HG03571 (cell line): ENCODE measurements at regions not wholly inside any gene's neighbourhood (a gene's known extent, or its start where the extent isn't known, plus 50 kb on each side); places are given as distances from the start of the nearest gene placed in this dataset.
A peak's percentile ranks its signal among the peaks of the same experiment; 100 is the strongest.

ENCODE experiments used
- ATAC-seq: cut with Tn5 transposase; IDR thresholded peaks from one replicate; pipeline ENCODE4 v1.9.1; 2021; ENCODE audit not compliant: unreplicated experiment

DNA sequence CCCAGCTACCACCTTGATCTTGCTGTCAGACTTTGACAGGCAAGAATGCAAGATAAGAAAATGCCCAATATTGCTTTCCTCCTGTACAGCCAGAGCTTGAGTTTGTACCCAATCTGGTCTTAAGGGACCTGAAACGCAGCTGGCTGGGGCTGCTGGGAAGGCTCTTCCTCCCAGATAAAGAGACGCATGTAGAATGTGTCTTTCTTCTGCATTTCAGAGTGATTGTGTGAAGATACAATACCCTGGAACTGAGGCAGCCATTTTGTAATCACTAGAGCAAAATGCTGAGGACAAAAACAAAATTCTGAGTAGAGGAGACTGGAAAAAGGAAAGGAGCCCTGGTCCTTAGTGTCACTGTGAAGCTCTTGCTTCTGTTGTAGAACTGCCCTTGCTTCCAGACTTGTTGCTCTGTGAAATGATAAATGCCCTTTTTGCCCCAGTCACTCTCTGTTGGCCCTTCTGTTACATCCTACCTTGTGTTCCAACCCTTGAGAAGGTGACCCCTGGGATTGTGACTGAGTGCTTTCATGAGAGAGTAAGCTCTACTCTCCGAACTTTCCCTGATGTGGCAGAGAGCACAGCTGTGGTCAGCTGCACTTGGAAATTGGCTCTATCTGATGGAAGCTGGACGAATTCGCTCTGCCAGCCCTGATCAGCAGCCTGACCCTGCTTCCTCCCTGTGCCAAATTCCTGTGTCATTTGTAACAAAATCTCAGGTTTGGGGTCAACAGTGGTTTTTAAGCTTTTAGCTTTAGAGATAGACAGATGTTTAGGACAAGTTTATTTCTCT lies 137.4 kb upstream of the RBMS1 start:
- no peak for ATAC-seq

DNA sequence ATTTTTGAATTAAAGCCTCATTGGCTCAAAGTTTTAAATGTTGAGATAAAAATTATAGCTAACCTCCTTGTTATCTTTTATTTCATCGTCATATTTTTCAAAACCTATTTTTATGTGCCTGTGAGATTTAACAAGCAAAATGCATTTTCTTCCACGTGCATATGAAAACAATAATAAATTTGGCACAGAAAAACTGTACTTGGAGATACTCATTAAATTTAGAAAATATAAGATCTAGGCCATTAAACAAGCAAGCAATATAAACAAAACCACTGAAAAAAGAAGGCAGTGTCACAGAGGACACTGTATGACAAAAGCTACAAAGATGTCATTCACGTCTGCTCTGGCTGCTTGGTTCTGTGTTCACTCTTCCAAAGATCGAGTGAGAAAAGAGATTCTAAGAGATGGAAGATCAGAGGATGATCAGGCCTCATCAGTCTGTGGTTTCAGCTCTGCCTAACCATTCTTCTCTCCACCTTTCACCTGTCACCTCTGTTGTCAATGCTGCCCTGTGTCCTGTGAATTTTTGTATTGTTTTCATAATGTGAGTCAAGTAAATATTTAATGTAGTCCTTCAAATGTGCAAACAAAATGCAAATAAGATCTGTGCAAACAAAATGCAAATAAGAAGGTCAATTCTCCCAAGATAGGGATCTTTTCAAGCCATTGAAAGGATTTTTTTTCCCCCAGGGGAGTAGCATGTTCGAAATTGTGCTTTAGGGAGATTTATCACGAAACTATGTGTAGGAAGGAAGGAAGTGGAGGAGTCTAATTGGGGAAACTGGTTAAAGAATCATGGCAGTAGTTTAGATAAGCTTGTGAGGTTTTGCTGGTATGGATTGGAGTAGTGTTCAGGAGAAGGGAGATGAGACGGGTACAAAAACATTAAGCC lies 138.7 kb upstream of the RBMS1 start:
- ATAC-seq, result no peak

DNA sequence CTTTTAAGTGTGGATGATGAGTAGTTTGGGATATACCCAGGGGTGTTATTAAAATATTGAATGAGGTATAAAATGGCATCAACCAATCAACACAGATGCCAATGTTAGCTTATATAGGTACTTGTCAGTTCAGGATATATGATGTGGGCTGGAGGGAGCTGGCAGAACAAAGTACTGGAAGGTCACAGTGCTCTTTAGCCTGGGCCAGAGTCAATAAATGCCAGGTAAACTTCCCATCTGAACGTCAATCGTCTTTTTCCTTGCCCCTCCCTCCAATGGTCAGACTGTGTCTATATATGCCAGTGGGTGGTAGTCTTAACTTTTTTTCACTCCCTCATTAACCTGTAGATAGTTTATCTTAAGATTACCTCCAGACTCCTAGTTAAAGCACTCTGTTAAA lies 140.8 kb upstream of the RBMS1 start:
- no peak for ATAC-seq

DNA sequence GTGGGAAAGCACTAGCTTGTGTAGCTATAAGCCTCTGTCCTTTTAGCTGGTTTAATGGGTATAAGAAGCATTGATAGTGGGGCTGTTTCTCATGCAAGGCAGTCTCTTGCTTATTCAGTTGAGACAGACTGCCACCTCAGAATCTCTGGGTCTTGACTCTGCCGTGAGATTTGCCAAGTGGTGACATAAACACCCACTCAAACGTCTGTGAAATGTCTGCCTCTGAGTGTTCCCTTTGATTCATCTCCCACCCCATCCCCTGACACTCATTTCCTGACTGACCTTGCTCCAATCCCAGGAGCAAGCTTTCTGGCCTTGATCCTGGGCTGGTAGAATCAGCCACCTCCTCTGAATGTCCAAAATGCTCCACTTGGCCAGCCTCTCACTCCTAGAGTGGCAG lies 141.9 kb upstream of the RBMS1 start:
- ATAC-seq, result no peak

DNA sequence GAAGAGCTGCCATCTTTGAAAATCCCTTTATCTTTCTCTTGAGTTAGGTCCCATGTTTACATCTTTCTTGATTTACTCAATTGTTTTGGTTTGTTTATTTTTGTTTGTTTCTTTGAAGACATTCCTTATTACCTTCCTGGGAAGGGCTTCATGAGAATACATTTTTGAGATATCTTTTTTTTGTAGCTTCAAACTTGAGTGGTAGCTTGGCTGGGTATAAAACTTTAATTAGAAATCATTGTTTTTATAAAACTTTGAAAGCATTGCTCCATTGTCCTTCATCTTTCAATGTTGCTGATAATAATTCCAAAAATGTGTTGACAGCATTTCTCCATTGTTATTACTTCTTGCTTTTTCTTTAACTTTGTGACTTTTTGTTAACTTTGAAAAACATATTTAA lies 145.9 kb upstream of the RBMS1 start:
- ATAC-seq, result no peak

DNA sequence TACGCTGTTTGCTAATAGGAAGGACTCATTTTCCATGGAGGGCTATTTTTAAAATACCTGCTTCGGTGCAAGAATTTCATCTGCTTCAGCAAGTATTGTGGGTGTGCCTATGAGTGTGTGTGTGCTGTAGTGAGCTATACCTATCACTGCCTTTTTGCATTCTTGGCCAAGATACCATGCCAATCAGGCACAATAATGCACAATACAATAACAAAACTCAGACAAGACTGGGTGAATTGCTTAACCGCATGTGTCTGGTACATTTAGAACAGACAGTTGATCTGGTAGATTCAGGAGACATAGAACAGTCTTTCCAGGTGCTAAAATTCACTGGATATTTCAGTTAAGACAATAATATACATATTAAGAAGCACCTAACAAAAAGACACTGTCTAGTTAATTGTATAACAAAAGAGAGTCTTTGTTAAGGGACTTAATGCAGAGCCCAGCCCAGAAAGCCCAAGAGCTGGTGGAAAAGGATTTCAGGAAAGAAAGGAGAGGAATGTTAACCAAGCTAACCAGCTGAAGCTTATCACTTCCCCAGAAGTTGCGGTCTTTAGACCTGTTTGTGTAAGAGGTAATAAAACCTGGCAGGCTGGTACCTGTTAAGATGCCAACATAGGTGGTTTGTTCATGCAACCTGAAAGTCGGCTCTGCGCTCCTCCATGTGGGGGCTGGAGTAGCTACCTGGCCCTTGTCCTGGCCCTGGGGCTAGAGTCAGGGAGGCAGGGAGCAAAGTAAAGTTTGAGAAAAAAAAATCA lies 153.3 kb upstream of the RBMS1 start:
- ATAC-seq, result no peak

DNA sequence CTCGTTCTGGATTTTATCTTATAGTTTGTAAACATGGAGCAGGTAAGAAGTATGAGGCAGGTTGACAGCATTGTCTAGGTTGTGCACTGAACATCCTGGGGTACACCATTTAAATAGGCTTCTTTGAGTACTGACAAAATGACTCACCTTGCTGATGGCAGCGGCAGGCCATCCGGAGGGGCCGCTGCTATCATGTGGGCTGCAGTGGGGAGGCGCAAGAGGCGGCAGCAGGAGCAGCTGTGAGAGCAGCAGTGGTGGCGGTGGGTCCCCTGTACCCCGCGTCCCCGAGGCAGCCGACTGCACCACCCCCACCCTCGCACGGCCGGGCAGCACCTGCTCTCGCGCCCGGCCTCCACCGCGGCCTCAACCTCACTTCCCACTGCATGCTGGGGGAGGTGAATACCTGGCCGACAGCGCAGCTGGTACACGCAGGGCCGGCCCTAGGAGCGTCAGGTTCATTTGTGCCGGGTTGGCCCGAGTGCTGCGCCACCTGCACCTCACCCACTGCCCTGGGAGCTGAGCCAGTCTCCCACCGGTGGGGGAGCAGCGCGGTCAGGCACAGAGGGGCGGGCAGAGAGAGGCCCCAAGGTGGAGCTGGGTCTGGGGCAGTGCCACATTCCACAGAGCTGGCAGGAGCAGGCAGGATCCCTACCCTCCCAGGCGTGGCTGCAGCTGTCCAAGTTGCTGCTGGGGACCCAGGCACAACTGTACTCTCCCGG lies 154.5 kb upstream of the RBMS1 start:
- ATAC-seq, result no peak

DNA sequence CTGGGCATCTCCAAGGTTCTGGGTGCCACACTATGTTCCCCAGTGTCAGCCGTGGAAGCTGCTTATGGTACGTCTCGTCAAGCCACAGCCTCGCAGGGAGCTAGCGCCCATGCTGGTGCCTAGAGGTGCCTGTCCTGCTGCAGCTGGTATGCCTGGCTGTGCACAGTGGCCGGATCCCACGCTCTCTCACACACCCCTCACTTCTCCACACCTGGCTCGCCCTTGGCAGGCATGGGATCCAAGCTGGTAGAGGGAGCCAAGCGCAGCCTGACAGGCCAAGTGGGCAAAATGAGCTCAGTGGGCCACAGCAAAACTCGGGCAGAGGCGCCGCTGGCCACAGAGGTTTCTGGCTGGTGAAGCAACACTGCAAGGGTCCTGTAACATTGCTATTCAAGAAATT lies 156.1 kb upstream of the RBMS1 start:
- no peak for ATAC-seq

DNA sequence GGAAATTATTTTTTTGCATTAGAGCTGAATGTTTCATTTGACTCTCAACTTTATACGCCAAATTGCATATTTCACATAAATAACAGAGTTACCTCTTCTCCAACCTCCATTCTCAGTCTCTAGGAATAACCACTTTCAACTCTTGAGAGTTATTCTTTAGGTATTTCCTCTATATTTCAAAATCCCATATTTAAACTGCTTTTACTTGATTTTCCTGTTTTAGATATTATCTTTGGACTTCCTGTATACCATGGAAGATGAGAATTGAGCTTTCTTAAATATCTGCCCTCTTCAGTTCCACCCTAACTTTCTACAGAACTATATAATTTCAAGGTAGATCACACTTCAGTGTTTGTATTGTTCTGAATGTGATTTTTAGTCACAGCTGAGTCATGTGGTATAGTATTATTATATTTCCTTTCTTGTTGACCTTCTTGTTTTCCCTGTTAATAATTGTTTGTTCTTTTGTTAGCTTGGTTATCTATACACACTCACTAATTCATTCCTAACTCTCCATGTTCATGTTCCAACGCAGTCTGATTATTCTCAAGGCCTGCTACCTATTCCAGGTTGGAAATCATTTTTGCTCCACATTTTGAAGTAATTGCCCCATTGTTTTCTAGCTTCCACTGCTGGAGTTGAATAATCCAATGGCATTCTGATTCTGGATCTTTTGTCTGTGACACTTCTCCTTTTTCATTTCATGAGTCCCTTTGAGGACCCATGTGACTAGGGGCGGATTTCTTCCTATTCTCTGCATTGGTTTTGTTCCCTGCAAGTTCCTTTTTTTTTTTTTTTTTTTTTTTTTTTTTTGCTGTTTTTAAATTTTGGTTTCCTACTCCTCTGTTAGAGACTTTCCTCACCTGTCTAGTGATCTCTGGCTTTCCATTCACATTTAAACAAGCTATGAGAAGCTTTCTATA lies 156.8 kb upstream of the RBMS1 start:
- ATAC-seq, result no peak

DNA sequence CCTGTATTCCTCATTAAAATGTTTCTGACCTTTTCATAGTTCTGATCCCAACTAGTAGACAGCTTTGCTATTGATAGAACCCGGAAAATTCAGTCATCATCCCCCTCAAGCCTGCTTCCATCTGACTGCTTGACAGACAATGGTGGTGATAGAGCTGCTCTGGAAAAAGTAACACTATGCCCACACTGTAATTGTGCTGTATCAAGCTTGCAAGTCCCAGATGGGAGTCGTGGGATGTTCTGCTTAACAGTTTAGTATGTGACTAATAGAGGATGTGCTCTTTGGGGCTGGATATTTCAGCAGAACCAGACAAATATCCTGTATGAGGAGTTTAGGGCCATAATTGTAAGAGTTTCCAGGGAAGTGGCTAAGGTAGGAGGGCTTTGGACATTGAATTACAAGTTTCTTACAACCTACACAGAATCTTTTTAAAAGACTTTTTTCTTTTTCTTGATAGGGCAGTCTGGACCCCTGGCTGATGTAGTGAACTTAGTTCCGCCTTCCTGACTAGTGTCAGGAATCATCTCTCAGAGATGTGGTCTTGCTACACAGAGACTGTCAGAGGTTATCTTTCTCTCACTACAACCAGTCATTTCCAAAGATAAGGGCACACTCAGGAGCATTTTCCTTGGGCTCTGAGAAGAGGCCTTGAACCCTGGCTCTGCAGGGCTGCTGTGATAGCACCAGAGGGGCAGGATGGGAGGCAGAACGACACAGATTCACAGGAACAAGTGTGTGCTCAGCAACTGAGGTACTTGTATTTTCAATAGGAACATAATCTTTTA lies 158.0 kb upstream of the RBMS1 start:
- ATAC-seq, result no peak

DNA sequence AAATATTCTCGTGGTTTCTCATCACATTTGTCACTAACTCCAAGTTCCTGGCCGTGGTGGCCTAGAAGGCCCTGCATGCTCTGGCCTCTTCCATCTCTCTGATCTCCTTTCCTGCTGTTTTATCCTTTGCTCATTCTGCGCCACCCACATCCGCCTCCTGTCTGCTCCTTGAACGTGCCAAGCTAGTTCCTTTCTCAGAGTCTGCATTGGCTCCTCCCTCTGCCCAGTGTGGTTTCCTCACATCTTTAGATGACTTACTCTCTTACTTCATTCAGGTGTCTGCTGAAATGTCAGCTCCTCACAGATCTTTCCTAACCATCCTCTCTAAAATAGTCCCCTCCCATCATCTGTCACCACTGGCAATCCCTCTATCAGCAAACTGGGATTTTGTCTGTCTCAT lies 158.6 kb upstream of the RBMS1 start:
- no peak for ATAC-seq

DNA sequence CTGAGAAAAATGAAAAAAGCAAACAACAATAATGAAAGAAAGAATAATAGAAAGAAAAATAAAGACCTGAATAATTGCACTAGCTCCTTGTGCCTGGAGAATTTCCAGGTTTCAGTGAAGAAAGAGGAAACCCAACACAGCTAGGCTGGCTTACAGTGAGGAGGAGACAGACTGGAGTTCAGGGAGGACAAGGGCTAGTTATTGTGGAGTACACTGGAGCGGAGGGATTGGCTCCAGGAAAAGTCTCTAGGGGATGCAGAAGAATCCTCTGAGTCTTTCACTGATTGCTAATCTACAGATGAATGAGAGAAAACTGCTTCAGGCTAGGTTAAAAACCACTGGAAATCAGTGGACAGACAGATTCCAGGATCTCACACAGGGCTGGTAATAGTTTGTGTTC lies 163.6 kb upstream of the RBMS1 start:
- ATAC-seq, result no peak

DNA sequence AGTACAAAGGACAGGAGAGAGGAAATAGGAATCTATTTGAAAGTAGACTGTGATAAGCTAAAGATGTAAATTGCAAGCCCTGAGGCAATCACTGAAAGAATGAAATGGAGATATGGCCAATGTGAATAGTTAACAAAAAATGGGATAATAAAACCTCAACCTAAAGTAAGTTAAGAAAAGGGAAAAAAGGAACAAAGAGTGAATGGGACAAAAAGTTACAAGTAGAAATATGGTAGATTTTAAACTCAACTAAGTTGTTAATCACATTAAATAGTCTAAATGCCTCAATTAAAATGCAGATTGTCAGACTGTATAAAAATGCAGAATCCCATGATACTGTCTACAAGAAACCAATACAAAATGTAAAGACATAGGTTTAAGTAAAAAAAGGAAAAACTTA lies 165.2 kb upstream of the RBMS1 start:
- no peak for ATAC-seq

DNA sequence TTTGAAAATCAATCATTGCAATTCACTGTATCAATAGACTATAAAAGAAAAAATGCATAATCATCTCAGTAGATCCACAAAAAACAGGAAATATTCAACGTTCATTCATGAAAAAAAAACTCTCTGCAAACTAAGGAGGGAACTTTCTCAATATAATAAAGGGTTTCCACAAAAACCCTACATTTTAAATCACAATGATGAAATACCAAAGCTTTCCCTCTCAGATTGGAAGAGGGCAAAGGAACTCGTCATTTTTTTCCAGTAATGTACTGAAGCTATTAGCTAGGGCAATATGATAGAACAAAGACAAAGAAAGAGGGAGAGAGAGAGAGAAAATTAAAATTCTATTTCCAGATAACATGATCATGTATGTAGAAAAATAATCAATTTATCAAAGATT lies 167.1 kb upstream of the RBMS1 start:
- ATAC-seq, result no peak

DNA sequence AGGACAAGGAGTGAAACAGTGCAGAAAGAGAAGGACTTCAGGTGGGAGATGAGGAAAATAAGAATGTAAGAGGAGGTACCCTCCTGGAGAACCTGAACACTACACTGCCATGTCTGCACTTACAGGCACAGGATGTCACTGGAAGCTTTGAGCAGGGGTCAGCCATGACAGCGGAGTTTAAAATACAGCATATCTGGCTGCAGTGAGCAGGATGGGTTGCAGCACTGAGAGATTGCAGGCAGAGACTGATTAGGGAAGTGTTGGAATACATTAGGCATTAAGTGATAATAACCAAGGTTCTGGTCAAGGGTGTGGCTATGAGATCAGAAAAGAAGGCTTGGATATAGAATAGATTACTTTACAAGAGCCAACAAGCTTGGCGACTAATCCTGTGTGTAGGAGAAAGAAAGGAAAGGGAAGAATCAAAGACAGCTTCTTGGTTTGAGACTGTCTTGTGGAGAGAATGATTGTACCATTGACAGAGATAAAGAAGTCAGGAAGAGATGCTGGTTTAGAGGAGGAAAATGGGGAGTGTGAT lies 171.1 kb upstream of the RBMS1 start:
- no peak for ATAC-seq

DNA sequence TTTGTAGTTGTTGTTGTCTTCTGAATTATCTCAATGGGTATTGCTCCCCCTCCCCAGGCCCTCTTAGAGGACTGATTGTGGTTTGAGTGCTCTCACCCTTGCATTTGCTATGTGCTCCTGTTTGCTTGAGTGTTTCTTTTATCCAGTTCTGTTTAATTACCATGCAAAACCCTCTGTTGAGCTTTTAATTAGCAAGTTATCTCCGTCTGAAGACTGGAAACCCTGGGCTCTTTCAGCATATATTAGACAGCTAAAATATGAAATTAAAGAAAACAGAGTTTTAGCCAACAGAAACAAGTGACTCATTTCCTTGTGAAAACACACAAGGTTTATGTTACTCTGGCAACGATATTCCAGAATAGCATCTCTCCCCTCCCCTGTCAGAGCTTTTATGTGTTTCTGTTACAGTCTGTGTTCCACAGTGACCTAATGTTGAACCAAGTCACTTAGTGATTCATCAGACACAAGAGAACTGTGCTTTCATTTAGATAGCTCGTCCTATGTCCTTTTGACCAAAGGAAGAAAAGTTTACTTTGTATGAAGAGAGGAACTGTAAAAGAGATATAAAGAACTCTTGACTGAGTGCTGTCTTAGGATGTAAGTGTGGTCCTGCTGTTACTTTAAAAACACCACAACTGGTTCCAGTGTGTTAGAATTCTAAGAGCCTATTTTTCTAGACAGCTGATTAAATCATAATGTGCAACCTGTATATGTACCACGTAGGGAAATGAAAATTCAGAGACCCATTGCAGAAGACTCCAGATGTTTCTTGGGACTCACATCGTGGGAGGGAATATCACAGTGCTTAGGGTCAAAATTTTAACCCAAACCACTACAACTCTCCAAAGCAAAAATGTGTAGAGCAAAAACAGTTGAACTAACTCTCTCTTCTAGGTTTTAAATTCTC lies 172.8 kb upstream of the RBMS1 start:
- ATAC-seq, result peak; percentile 65

DNA sequence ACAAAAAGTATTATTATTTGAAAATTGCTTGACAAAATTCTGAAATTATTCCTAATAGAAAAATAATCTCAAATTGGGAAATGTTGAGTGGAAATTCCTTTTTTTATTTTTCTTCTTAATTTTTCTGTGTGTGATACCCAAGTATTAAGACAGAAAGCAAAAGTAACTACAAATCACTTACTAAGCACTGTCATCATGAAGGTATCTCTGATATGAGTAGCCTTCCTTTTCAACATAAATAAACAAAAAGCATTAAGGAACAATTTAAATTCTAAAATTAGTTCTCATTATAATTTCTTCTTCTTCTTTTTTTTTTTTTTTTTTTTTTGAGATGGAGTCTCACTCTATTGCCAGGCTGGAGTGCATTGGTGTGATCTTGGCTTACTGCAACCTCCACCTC lies 174.2 kb upstream of the RBMS1 start:
- ATAC-seq, result no peak

DNA sequence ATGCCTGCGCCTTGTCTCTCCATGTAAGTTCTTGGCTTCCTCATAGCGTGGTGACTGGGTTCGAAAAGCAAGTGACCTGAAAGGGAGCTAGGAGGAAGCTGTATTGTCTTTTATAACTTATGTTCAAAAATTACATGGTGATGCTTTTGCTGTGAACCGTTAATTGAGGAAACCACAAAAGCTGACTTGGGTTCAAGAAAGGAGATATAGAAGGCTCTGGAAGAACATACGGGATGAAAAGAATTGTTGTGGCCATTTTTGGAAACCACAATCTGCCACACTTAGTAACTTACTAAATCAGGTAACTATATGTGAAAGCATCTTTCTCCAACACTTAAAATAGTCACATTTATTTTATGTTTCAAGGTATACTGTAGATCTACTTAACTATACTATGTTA lies 177.0 kb upstream of the RBMS1 start:
- ATAC-seq, result no peak
